ENCODE measurements at regions not wholly inside any gene's neighbourhood (a gene's known extent, or its start where the extent isn't known, plus 50 kb on each side); places are given as distances from the start of the nearest gene placed in this dataset.

GRCh38 chr4:171288816-171289432, 524.3 kb upstream of the GALNTL6 start:
- TF ChIP-seq CTCF (IDR thresholded peaks at IDR 0.05) (no peak), POLR2AphosphoS5 (IDR thresholded peaks at IDR 0.05; ENCODE audit: insufficient read depth in 1 of 2, low read depth in 1 of 2) (no peak), POLR2A (IDR thresholded peaks at IDR 0.05) (no peak)
